ENCODE measurements at regions not wholly inside any gene's neighbourhood (a gene's known extent, or its start where the extent isn't known, plus 50 kb on each side); places are given as distances from the start of the nearest gene placed in this dataset.

- Histone ChIP-seq H3K4me3 (ENCODE audit: low read depth, low read length) (no peak overlapping the region), H3K9me3 (no peaks in the 10 kb centered on the region), H3K36me3 (ENCODE audit: control insufficient read depth, insufficient read depth, low read length) (no peaks in the 10 kb centered on the region), H3K27me3 (replicated peaks; ENCODE audit: control insufficient read depth, insufficient read depth, low read length) (no peaks in the 10 kb centered on the region), H3K4me1 (peaks cover 50% of the 10 kb centered on the region)
- no peak overlapping the region for H3K4me3 Mint-ChIP-seq (ENCODE audit: unreplicated experiment)
- no peak for TF ChIP-seq CTCF (IDR thresholded peaks at IDR 0.05; ENCODE audit: insufficient read depth in 1 of 2, low read depth in 1 of 2, low read length in 1 of 2, severe bottlenecking in 1 of 2, unreplicated experiment in 1 of 2)
- H3K9me3 Mint-ChIP-seq (ENCODE audit: unreplicated experiment) = no peaks in the 10 kb centered on the region
- no peak for DNase-seq
- POLR2A ChIA-PET = no interaction called here
- H3K4me1 Mint-ChIP-seq (ENCODE audit: low read depth, unreplicated experiment) = peaks cover 33% of the 10 kb centered on the region
- peaks cover 5% of the 10 kb centered on the region for H3K36me3 Mint-ChIP-seq (ENCODE audit: insufficient read depth, unreplicated experiment)
- CTCF ChIA-PET = no interaction called here
- no peak overlapping the region for H3K27ac Mint-ChIP-seq (ENCODE audit: unreplicated experiment)
- no TSS peak for BruUV-seq (replicated peaks)
- H3K27me3 Mint-ChIP-seq (ENCODE audit: insufficient read depth, unreplicated experiment) = no peaks in the 10 kb centered on the region
- intact Hi-C loops (cut with micrococcal nuclease; ENCODE audit: unreplicated experiment) = no loop called here
Observed at GRCh38 chr4:56247646-56248045, 139.6 kb downstream of the AASDH start.

GRCh38 chr4:56246233-56246610 lies 141.1 kb downstream of the AASDH start:
- Histone ChIP-seq H3K9me3 (no peaks in the 10 kb centered on the region), H3K27me3 (replicated peaks; ENCODE audit: control insufficient read depth, insufficient read depth, low read length) (no peaks in the 10 kb centered on the region), H3K4me3 (ENCODE audit: low read depth, low read length) (no peak overlapping the region), H3K36me3 (ENCODE audit: control insufficient read depth, insufficient read depth, low read length) (no peaks in the 10 kb centered on the region), H3K4me1 (peaks cover 56% of the 10 kb centered on the region)
- ChIA-PET POLR2A (no interaction called here), CTCF (no interaction called here)
- BruUV-seq (replicated peaks) = no TSS peak
- H3K4me1 Mint-ChIP-seq (ENCODE audit: low read depth, unreplicated experiment) = peaks cover 39% of the 10 kb centered on the region
- TF ChIP-seq CTCF (IDR thresholded peaks at IDR 0.05; ENCODE audit: insufficient read depth in 1 of 2, low read depth in 1 of 2, low read length in 1 of 2, severe bottlenecking in 1 of 2, unreplicated experiment in 1 of 2) = no peak
- DNase-seq = no peak
- H3K36me3 Mint-ChIP-seq (ENCODE audit: insufficient read depth, unreplicated experiment) = peaks cover 5% of the 10 kb centered on the region
- no peak overlapping the region for H3K4me3 Mint-ChIP-seq (ENCODE audit: unreplicated experiment)
- intact Hi-C loops (cut with micrococcal nuclease; ENCODE audit: unreplicated experiment) = no loop called here
- H3K27me3 Mint-ChIP-seq (ENCODE audit: insufficient read depth, unreplicated experiment) = no peaks in the 10 kb centered on the region
- H3K9me3 Mint-ChIP-seq (ENCODE audit: unreplicated experiment) = no peaks in the 10 kb centered on the region
- H3K27ac Mint-ChIP-seq (ENCODE audit: unreplicated experiment) = no peak overlapping the region

GRCh38 chr4:56245547-56246232 lies 141.6 kb downstream of the AASDH start:
- H3K36me3 ChIP-seq (ENCODE audit: control insufficient read depth, insufficient read depth, low read length) = no peaks in the 10 kb centered on the region
- intact Hi-C loops (cut with micrococcal nuclease; ENCODE audit: unreplicated experiment) = no loop called here
- H3K27me3 ChIP-seq (replicated peaks; ENCODE audit: control insufficient read depth, insufficient read depth, low read length) = no peaks in the 10 kb centered on the region
- H3K4me1 Mint-ChIP-seq (ENCODE audit: low read depth, unreplicated experiment) = peaks cover 44% of the 10 kb centered on the region
- no TSS peak for BruUV-seq (replicated peaks)
- H3K4me3 Mint-ChIP-seq (ENCODE audit: unreplicated experiment) = no peak overlapping the region
- H3K4me1 ChIP-seq = peaks cover 62% of the 10 kb centered on the region
- no peaks in the 10 kb centered on the region for H3K9me3 ChIP-seq
- no peak for DNase-seq
- H3K4me3 ChIP-seq (ENCODE audit: low read depth, low read length) = no peak overlapping the region
- H3K36me3 Mint-ChIP-seq (ENCODE audit: insufficient read depth, unreplicated experiment) = peaks cover 5% of the 10 kb centered on the region
- H3K9me3 Mint-ChIP-seq (ENCODE audit: unreplicated experiment) = no peaks in the 10 kb centered on the region
- no peaks in the 10 kb centered on the region for H3K27me3 Mint-ChIP-seq (ENCODE audit: insufficient read depth, unreplicated experiment)
- peak overlapping the region; percentile 16 for H3K27ac Mint-ChIP-seq (ENCODE audit: unreplicated experiment)
- CTCF ChIA-PET = no interaction called here
- TF ChIP-seq CTCF (IDR thresholded peaks at IDR 0.05; ENCODE audit: insufficient read depth in 1 of 2, low read depth in 1 of 2, low read length in 1 of 2, severe bottlenecking in 1 of 2, unreplicated experiment in 1 of 2) = no peak
- POLR2A ChIA-PET = no interaction called here

Data from Caco-2 (cell line).